ENCODE measurements at regions not wholly inside any gene's neighbourhood (a gene's known extent, or its start where the extent isn't known, plus 50 kb on each side); places are given as distances from the start of the nearest gene placed in this dataset.

- ATAC-seq (ENCODE audit: poor library complexity), result no peak
- intact Hi-C loops (cut with DNase I), result no loop called here
- DNase-seq, result no peak
These were observed 1487.3 kb downstream of the TBC1D22A start for GRCh38 chr22:48249713-48250268.

- DNase-seq, result no peak
- no peak for ATAC-seq (ENCODE audit: poor library complexity)
- intact Hi-C loops (cut with DNase I), result no loop called here
These were observed 1486.5 kb downstream of the TBC1D22A start for GRCh38 chr22:48248901-48249455.

GRCh38 chr22:48247829-48248228 is 1485.4 kb downstream of the TBC1D22A start:
- no peak for DNase-seq
- intact Hi-C loops (cut with DNase I), result no loop called here
- ATAC-seq (ENCODE audit: poor library complexity), result no peak

- DNase-seq, result no peak
- ATAC-seq (ENCODE audit: poor library complexity), result no peak
- intact Hi-C loops (cut with DNase I), result no loop called here
These were observed 1482.7 kb downstream of the TBC1D22A start for GRCh38 chr22:48245196-48245485.

GRCh38 chr22:48244388-48245195 is 1482.1 kb downstream of the TBC1D22A start:
- intact Hi-C loops (cut with DNase I), result no loop called here
- DNase-seq (no peak), ATAC-seq (ENCODE audit: poor library complexity) (no peak)

- no peak for DNase-seq
- no peak for ATAC-seq (ENCODE audit: poor library complexity)
- intact Hi-C loops (cut with DNase I), result no loop called here
These were observed 1480.0 kb downstream of the TBC1D22A start for GRCh38 chr22:48242461-48242864.

- DNase-seq (no peak), ATAC-seq (ENCODE audit: poor library complexity) (no peak)
- intact Hi-C loops (cut with DNase I), result no loop called here
These were observed 1479.2 kb downstream of the TBC1D22A start for GRCh38 chr22:48241658-48242057.

GRCh38 chr22:48240935-48241230 is 1478.4 kb downstream of the TBC1D22A start:
- DNase-seq, result no peak
- intact Hi-C loops (cut with DNase I), result no loop called here
- ATAC-seq (ENCODE audit: poor library complexity), result no peak

- DNase-seq (no peak), ATAC-seq (ENCODE audit: poor library complexity) (no peak)
- intact Hi-C loops (cut with DNase I), result no loop called here
These were observed 1477.9 kb downstream of the TBC1D22A start for GRCh38 chr22:48240148-48240934.

- intact Hi-C loops (cut with DNase I), result no loop called here
- DNase-seq, result no peak
- no peak for ATAC-seq (ENCODE audit: poor library complexity)
These were observed 1477.2 kb downstream of the TBC1D22A start for GRCh38 chr22:48239461-48240147.

- ATAC-seq (ENCODE audit: poor library complexity) (no peak), DNase-seq (no peak)
- intact Hi-C loops (cut with DNase I), result no loop called here
These were observed 1476.5 kb downstream of the TBC1D22A start for GRCh38 chr22:48238966-48239365.

- intact Hi-C loops (cut with DNase I), result no loop called here
- DNase-seq (no peak), ATAC-seq (ENCODE audit: poor library complexity) (no peak)
These were observed 1476.0 kb downstream of the TBC1D22A start for GRCh38 chr22:48238284-48238915.

- DNase-seq, result no peak
- ATAC-seq (ENCODE audit: poor library complexity), result no peak
- intact Hi-C loops (cut with DNase I), result no loop called here
These were observed 1475.2 kb downstream of the TBC1D22A start for GRCh38 chr22:48237466-48238283.

GRCh38 chr22:48236261-48236660 is 1473.8 kb downstream of the TBC1D22A start:
- DNase-seq (no peak), ATAC-seq (ENCODE audit: poor library complexity) (no peak)
- intact Hi-C loops (cut with DNase I), result no loop called here

- DNase-seq, result no peak
- no peak for ATAC-seq (ENCODE audit: poor library complexity)
- intact Hi-C loops (cut with DNase I), result no loop called here
These were observed 1473.3 kb downstream of the TBC1D22A start for GRCh38 chr22:48235744-48236143.

GRCh38 chr22:48234011-48234410 is 1471.6 kb downstream of the TBC1D22A start:
- ATAC-seq (ENCODE audit: poor library complexity) (no peak), DNase-seq (no peak)
- intact Hi-C loops (cut with DNase I), result no loop called here

- ATAC-seq (ENCODE audit: poor library complexity), result no peak
- DNase-seq, result no peak
- intact Hi-C loops (cut with DNase I), result no loop called here
These were observed 1471.1 kb downstream of the TBC1D22A start for GRCh38 chr22:48233586-48233985.

- DNase-seq, result no peak
- ATAC-seq (ENCODE audit: poor library complexity), result no peak
- intact Hi-C loops (cut with DNase I), result no loop called here
These were observed 1466.0 kb downstream of the TBC1D22A start for GRCh38 chr22:48228468-48228867.
